ENCODE measurements at regions not wholly inside any gene's neighbourhood (a gene's known extent, or its start where the extent isn't known, plus 50 kb on each side); places are given as distances from the start of the nearest gene placed in this dataset.

GRCh38 chr2:134203175-134203574 lies 50.7 kb upstream of the MGAT5 start:
- TF ChIP-seq CTCF (IDR thresholded peaks at IDR 0.05; ENCODE audit: low read depth, low read length) = no peak
- TF ChIP-seq EZH2phosphoT487 (IDR thresholded peaks at IDR 0.05; ENCODE audit: low read depth) = no peak

Measured in OCI-LY3 (cell line).